GM11168 (cell line): ENCODE measurements at regions not wholly inside any gene's neighbourhood (a gene's known extent, or its start where the extent isn't known, plus 50 kb on each side); places are given as distances from the start of the nearest gene placed in this dataset.
"Not testable (repeated sequence)": the region's sequence is repeated elsewhere in the genome, so short reads cannot be mapped to it uniquely, and the experiment has no call there.

Source experiments
- in situ Hi-C: fragments of 300-500 bp; cut with MboI; formaldehyde crosslinking; loops from one replicate; pipeline ENCODE4 v1.12.0; 2022; ENCODE audit warnings: low sequenced_read_pairs; ENCODE audit not compliant: unreplicated experiment

- in situ Hi-C loops: no loop called here
Measured at GRCh38 chr5:19044311-19044710, 943.7 kb downstream of the CDH18 start.

GRCh38 chr5:19044931-19045695, 942.9 kb downstream of the CDH18 start:
- in situ Hi-C loops: no loop called here

- in situ Hi-C loops: no loop called here
Measured at GRCh38 chr5:19047277-19047676, 940.7 kb downstream of the CDH18 start.

GRCh38 chr5:19048726-19049125, 939.3 kb downstream of the CDH18 start:
- in situ Hi-C loops: no loop called here

- in situ Hi-C loops: no loop called here
Measured at GRCh38 chr5:19058216-19058615, 929.8 kb downstream of the CDH18 start.

- in situ Hi-C loops: no loop called here
Measured at GRCh38 chr5:19064094-19064493, 923.9 kb downstream of the CDH18 start.

GRCh38 chr5:19067741-19068140, 920.3 kb downstream of the CDH18 start:
- in situ Hi-C loops: no loop called here

GRCh38 chr5:19098434-19098833, 889.6 kb downstream of the CDH18 start:
- in situ Hi-C loops: no loop called here

- in situ Hi-C loops: no loop called here
Measured at GRCh38 chr5:19099195-19099594, 888.8 kb downstream of the CDH18 start.

GRCh38 chr5:19104948-19105347, 883.1 kb downstream of the CDH18 start:
- in situ Hi-C loops: no loop called here

GRCh38 chr5:19122923-19123322, 865.1 kb downstream of the CDH18 start:
- in situ Hi-C loops: no loop called here

- in situ Hi-C loops: no loop called here
Measured at GRCh38 chr5:19125956-19126713, 861.9 kb downstream of the CDH18 start.

- in situ Hi-C loops: no loop called here
Measured at GRCh38 chr5:19140276-19140675, 847.7 kb downstream of the CDH18 start.

- in situ Hi-C loops: not testable (repeated sequence)
Measured at GRCh38 chr5:19141937-19142524, 846.0 kb downstream of the CDH18 start.

- in situ Hi-C loops: not testable (repeated sequence)
Measured at GRCh38 chr5:19142713-19143414, 845.1 kb downstream of the CDH18 start.

GRCh38 chr5:19143935-19144334, 844.1 kb downstream of the CDH18 start:
- in situ Hi-C loops: no loop called here

GRCh38 chr5:19169426-19169825, 818.6 kb downstream of the CDH18 start:
- in situ Hi-C loops: no loop called here

- in situ Hi-C loops: no loop called here
Measured at GRCh38 chr5:19172926-19173470, 815.0 kb downstream of the CDH18 start.

GRCh38 chr5:19175776-19176570, 812.0 kb downstream of the CDH18 start:
- in situ Hi-C loops: no loop called here

- in situ Hi-C loops: no loop called here
Measured at GRCh38 chr5:19179571-19179970, 808.4 kb downstream of the CDH18 start.
